VCaP (cell line): ENCODE measurements at regions not wholly inside any gene's neighbourhood (a gene's known extent, or its start where the extent isn't known, plus 50 kb on each side); places are given as distances from the start of the nearest gene placed in this dataset.

ENCODE experiments used
- H3K27ac ChIP-seq: fragments of 450-650 bp; 2 replicates; pipeline ENCODE4 v1.5.1; 2017
- CTCF ChIP-seq: fragments of 450-650 bp; conservative IDR thresholded peaks from 2 replicates; pipeline ENCODE4 v1.5.1; 2017; ENCODE audit warnings: mild to moderate bottlenecking, moderate library complexity

- no peak for TF ChIP-seq CTCF
- H3K27ac ChIP-seq = no peak overlapping the region
These were observed 485.3 kb downstream of the CBLN2 start for GRCh38 chr18:72058851-72059250.

- H3K27ac ChIP-seq = no peak overlapping the region
- TF ChIP-seq CTCF = no peak
These were observed 488.0 kb downstream of the CBLN2 start for GRCh38 chr18:72056171-72056570.

GRCh38 chr18:72041313-72042032, 502.7 kb downstream of the CBLN2 start:
- peak; percentile 54 for TF ChIP-seq CTCF
- H3K27ac ChIP-seq = no peak overlapping the region

GRCh38 chr18:72013427-72013850, 530.7 kb downstream of the CBLN2 start:
- no peak overlapping the region for H3K27ac ChIP-seq
- no peak for TF ChIP-seq CTCF

GRCh38 chr18:71998547-71999097, 545.5 kb downstream of the CBLN2 start:
- no peak overlapping the region for H3K27ac ChIP-seq
- TF ChIP-seq CTCF = no peak

GRCh38 chr18:71995904-71996465, 548.2 kb downstream of the CBLN2 start:
- TF ChIP-seq CTCF = no peak

GRCh38 chr18:71994273-71994672, 549.9 kb downstream of the CBLN2 start:
- TF ChIP-seq CTCF = no peak
- no peak overlapping the region for H3K27ac ChIP-seq

More at GRCh38 chr18:71995904-71996465, 548.2 kb downstream of the CBLN2 start:
- H3K27ac ChIP-seq = no peak overlapping the region
